Ishikawa (cell line): ENCODE measurements at regions not wholly inside any gene's neighbourhood (a gene's known extent, or its start where the extent isn't known, plus 50 kb on each side); places are given as distances from the start of the nearest gene placed in this dataset.

Experiments used
- CEBPB ChIP-seq: IDR thresholded peaks from 2 replicates; pipeline ENCODE4 v1.6.1; 2012
- CREB1 ChIP-seq: IDR thresholded peaks from 2 replicates; pipeline ENCODE4 v1.6.1; 2012; ENCODE audit warnings: low read depth
- EGR1 ChIP-seq: IDR thresholded peaks from 2 replicates; pipeline ENCODE4 v1.6.1; 2012
- EP300 ChIP-seq: IDR thresholded peaks from 2 replicates; pipeline ENCODE4 v1.6.1; 2012; ENCODE audit warnings: borderline replicate concordance
- FOXM1 ChIP-seq: IDR thresholded peaks from 2 replicates; pipeline ENCODE4 v1.6.1; 2012; ENCODE audit warnings: low read depth, borderline replicate concordance
- MAX ChIP-seq: IDR thresholded peaks from 2 replicates; pipeline ENCODE4 v1.6.1; 2012
- NFIC ChIP-seq: IDR thresholded peaks from 2 replicates; pipeline ENCODE4 v1.6.1; 2012
- RAD21 ChIP-seq: IDR thresholded peaks from 2 replicates; pipeline ENCODE4 v1.6.1; 2012; ENCODE audit warnings: low read depth
- REST ChIP-seq: IDR thresholded peaks from 2 replicates; pipeline ENCODE4 v1.6.1; 2012; ENCODE audit warnings: low read depth, mild to moderate bottlenecking
- TAF1 ChIP-seq: IDR thresholded peaks from 2 replicates; pipeline ENCODE4 v1.6.1; 2012; ENCODE audit warnings: low read depth, mild to moderate bottlenecking
- TCF12 ChIP-seq: IDR thresholded peaks from 2 replicates; pipeline ENCODE4 v1.6.1; 2012; ENCODE audit warnings: low read depth
- TEAD4 ChIP-seq: IDR thresholded peaks from 2 replicates; pipeline ENCODE4 v1.6.1; 2012
- USF1 ChIP-seq: IDR thresholded peaks from 2 replicates; pipeline ENCODE4 v1.6.1; 2012
- YY1 ChIP-seq: IDR thresholded peaks from 2 replicates; pipeline ENCODE4 v1.6.1; 2012; ENCODE audit warnings: low read depth
- ZBTB7A ChIP-seq: IDR thresholded peaks from 2 replicates; pipeline ENCODE4 v1.6.1; 2012; ENCODE audit warnings: low read depth

- TF ChIP-seq EGR1 (no peak), NFIC (no peak), TCF12 (no peak), USF1 (no peak), MAX (no peak), YY1 (no peak), REST (no peak), CEBPB (no peak), TAF1 (no peak), CREB1 (no peak), EP300 (no peak), ZBTB7A (no peak), TEAD4 (no peak), FOXM1 (no peak), RAD21 (no peak)
Observed at GRCh38 chr3:112742934-112743333, 102.0 kb upstream of the CCDC80 start.

- no peak for TF ChIP-seq FOXM1
- TF ChIP-seq RAD21: no peak
- TF ChIP-seq EP300: no peak
- TF ChIP-seq MAX: no peak
- TF ChIP-seq EGR1: no peak
- no peak for TF ChIP-seq TEAD4
Observed at GRCh38 chr3:112741983-112742382, 101.0 kb upstream of the CCDC80 start.

GRCh38 chr3:112740835-112741234, 99.9 kb upstream of the CCDC80 start:
- TF ChIP-seq EP300 (no peak), RAD21 (no peak), CEBPB (no peak), USF1 (no peak), ZBTB7A (no peak), TEAD4 (no peak), TAF1 (no peak)

- TF ChIP-seq YY1 (no peak), RAD21 (no peak), TAF1 (no peak), USF1 (no peak), TEAD4 (no peak), EP300 (no peak), ZBTB7A (no peak), CEBPB (no peak), REST (no peak), MAX (no peak), NFIC (no peak), EGR1 (no peak), TCF12 (no peak), FOXM1 (no peak), CREB1 (no peak)
Observed at GRCh38 chr3:112739252-112739965, 98.5 kb upstream of the CCDC80 start.

- TF ChIP-seq TCF12 (no peak), REST (no peak), RAD21 (no peak), NFIC (no peak), FOXM1 (no peak), ZBTB7A (no peak), TAF1 (no peak), CEBPB (no peak), TEAD4 (no peak), CREB1 (no peak), YY1 (no peak)
Observed at GRCh38 chr3:112738366-112738765, 97.4 kb upstream of the CCDC80 start.
